GM23338 (cell line): ENCODE measurements at regions not wholly inside any gene's neighbourhood (a gene's known extent, or its start where the extent isn't known, plus 50 kb on each side); places are given as distances from the start of the nearest gene placed in this dataset.

Experiments used
- CREB1 ChIP-seq: fragments of 250-450 bp; sonication (Bioruptor Pico); IDR thresholded peaks from 2 replicates; pipeline ENCODE4 v1.5.0; 2020; ENCODE audit warnings: low read depth, mild to moderate bottlenecking, moderate library complexity
- CTCF ChIP-seq, 2 experiments: fragments of 200-600 bp in 1 of 2; sonication (generic) in 1 of 2; conservative IDR thresholded peaks; 2 replicates each; pipeline versions ENCODE4 v1.5.1 to v1.6.1; 2016 to 2017; ENCODE audit warnings: antibody characterized with exemption in 2 of 2, low read depth in 2 of 2, mild to moderate bottlenecking in 2 of 2, moderate library complexity in 1 of 2
- ETS1 ChIP-seq: IDR thresholded peaks from 2 replicates; pipeline ENCODE4 v1.6.1; 2016; ENCODE audit warnings: antibody characterized with exemption
- EZH2 ChIP-seq: fragments of 200-600 bp; sonication (generic); IDR thresholded peaks from one replicate; pipeline ENCODE4 v1.8.0; 2017; ENCODE audit warnings: antibody characterized with exemption, mild to moderate bottlenecking, low read depth; ENCODE audit not compliant: unreplicated experiment
- EZH2phosphoT487 ChIP-seq: fragments of 200-600 bp; sonication (generic); IDR thresholded peaks from one replicate; pipeline ENCODE4 v1.8.1; 2018; ENCODE audit warnings: antibody characterized with exemption; ENCODE audit not compliant: unreplicated experiment
- JUNB ChIP-seq: IDR thresholded peaks from one replicate; pipeline ENCODE4 v1.6.1; 2016; ENCODE audit warnings: antibody characterized with exemption; ENCODE audit not compliant: unreplicated experiment
- NANOG ChIP-seq: IDR thresholded peaks from 2 replicates; pipeline ENCODE4 v1.6.1; 2016; ENCODE audit warnings: antibody characterized with exemption, borderline replicate concordance
- POLR2AphosphoS5 ChIP-seq: IDR thresholded peaks from 2 replicates; pipeline ENCODE4 v1.6.1; 2016; ENCODE audit warnings: antibody characterized with exemption, low read depth
- REST ChIP-seq: IDR thresholded peaks from one replicate; pipeline ENCODE4 v1.6.1; 2018; ENCODE audit warnings: antibody characterized with exemption; ENCODE audit not compliant: unreplicated experiment
- ZNF114 ChIP-seq: fragments of 250-450 bp; sonication (Bioruptor Pico); IDR thresholded peaks from 2 replicates; pipeline ENCODE4 v1.5.0; 2020; ENCODE audit warnings: mild to moderate bottlenecking, moderate library complexity
- ZNF462 ChIP-seq: fragments of 250-450 bp; sonication (Bioruptor Pico); IDR thresholded peaks from 2 replicates; pipeline ENCODE4 v1.5.0; 2020; ENCODE audit warnings: mild to moderate bottlenecking, moderate library complexity

GRCh38 chr6:43842231-43842794 is 72.3 kb downstream of the VEGFA start:
- TF ChIP-seq CTCF (conservative IDR thresholded peaks at IDR 0.05; ENCODE audit: low read depth in 2 of 2) (no peak), REST (no peak), EZH2 (no peak), NANOG (no peak), JUNB (no peak), EZH2phosphoT487 (no peak), POLR2AphosphoS5 (no peak), CREB1 (CRISPR knock-in tag) (no peak), ZNF462 (no peak), ETS1 (no peak), ZNF114 (CRISPR knock-in tag) (no peak)
